ENCODE measurements at regions not wholly inside any gene's neighbourhood (a gene's known extent, or its start where the extent isn't known, plus 50 kb on each side); places are given as distances from the start of the nearest gene placed in this dataset.
"Not testable (repeated sequence)": the region's sequence is repeated elsewhere in the genome, so short reads cannot be mapped to it uniquely, and the experiment has no call there.

DNA sequence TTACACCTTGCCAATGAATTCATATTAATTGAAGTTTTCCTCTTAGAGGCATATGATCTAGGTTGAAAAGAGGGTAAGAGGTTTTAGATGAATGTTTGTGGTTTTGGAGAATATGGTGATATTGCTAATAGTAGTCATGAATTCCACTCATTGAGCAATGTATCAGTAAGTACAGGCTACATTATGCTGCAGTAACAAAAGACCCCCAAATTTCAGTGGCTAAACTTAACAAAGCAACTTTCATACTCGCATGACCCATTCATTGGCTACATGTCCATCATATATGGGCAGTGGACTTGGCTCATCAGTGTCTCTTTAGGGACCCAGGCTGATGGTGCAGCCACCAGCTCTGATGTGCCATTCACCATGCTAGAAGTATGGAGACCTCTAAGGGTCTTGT lies 196.6 kb upstream of the MYL2 start:
- ChIA-PET CTCF (interaction anchor here (0.9 kb wide), 1 partner anchor 9 kb away, joined by 3 read pairs; no protein-coding TSS in a partner anchor), POLR2A (no interaction called here)
- TF ChIP-seq, protein P1, sequence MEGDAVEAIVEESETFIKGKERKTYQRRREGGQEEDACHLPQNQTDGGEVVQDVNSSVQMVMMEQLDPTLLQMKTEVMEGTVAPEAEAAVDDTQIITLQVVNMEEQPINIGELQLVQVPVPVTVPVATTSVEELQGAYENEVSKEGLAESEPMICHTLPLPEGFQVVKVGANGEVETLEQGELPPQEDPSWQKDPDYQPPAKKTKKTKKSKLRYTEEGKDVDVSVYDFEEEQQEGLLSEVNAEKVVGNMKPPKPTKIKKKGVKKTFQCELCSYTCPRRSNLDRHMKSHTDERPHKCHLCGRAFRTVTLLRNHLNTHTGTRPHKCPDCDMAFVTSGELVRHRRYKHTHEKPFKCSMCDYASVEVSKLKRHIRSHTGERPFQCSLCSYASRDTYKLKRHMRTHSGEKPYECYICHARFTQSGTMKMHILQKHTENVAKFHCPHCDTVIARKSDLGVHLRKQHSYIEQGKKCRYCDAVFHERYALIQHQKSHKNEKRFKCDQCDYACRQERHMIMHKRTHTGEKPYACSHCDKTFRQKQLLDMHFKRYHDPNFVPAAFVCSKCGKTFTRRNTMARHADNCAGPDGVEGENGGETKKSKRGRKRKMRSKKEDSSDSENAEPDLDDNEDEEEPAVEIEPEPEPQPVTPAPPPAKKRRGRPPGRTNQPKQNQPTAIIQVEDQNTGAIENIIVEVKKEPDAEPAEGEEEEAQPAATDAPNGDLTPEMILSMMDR (IDR thresholded peaks at IDR 0.05; ENCODE audit: control extremely low read depth, extremely low read depth, low read depth, missing control alignments): no peak
- no peak for DNase-seq (ENCODE audit: extremely low spot score)

GRCh38 chr12:111113313-111113712 lies 192.9 kb upstream of the MYL2 start:
- DNase-seq (ENCODE audit: extremely low spot score); CTCF ChIA-PET; POLR2A ChIA-PET: not testable (repeated sequence)

DNA sequence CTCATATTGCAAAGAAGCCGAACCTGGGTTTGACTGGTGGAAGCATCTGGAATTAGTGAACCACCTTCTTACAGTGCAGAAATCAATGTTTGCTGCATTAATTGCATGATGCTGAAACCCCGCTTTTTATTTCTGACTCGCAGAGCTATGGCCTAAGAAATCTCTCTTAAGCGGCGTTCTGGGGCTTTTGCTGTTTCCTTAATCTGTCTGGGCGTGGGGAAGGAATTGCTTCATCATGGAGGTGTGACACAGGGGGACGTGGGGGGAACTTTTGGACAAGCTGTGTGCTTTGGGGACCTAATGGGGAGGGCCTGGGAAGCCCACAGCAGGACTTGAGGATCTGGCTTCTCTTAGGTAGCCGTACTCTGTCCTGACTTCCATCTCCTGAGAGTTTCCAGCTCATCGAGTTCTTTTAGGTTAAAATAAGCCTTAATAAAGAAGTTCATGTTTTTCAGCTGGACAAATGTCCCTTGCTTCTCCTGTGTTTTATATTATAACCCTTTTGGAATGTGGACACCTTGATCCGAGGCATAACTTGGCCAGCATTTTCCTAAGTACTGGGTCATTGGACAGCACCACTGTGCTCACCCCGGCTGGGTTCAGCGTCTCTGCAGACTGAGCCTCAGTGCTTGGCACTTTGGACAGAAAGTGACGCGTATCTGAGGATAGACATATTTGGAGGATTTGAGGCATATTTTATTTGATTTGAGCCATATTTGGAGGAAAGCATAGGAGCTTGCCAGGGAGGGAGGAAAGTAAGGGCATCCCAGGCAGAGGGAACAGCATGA lies 192.1 kb upstream of the MYL2 start:
- POLR2A ChIA-PET: no interaction called here

GRCh38 chr12:111111681-111112080 lies 191.3 kb upstream of the MYL2 start:
- ChIA-PET POLR2A (no interaction called here), CTCF (interaction anchor here (1.2 kb wide), 1 partner anchor 11 kb away, joined by 3 read pairs; no protein-coding TSS in a partner anchor)
- no peak for DNase-seq (ENCODE audit: extremely low spot score)
- TF ChIP-seq, protein P1 (IDR thresholded peaks at IDR 0.05; ENCODE audit: control extremely low read depth, extremely low read depth, low read depth, missing control alignments): no peak

More for the DNA sequence above, 192.1 kb upstream of the MYL2 start:
- DNase-seq (ENCODE audit: extremely low spot score): no peak
- CTCF ChIA-PET: interaction anchor here (1.2 kb wide), 1 partner anchor 10 kb away, joined by 3 read pairs; no protein-coding TSS in a partner anchor
- TF ChIP-seq, protein P1 (IDR thresholded peaks at IDR 0.05; ENCODE audit: control extremely low read depth, extremely low read depth, low read depth, missing control alignments): no peak

GRCh38 chr12:111110556-111110955 lies 190.2 kb upstream of the MYL2 start:
- TF ChIP-seq, protein P1 (IDR thresholded peaks at IDR 0.05; ENCODE audit: control extremely low read depth, extremely low read depth, low read depth, missing control alignments): no peak
- CTCF ChIA-PET: no interaction called here
- DNase-seq (ENCODE audit: extremely low spot score): no peak

GRCh38 chr12:111108726-111109125 lies 188.3 kb upstream of the MYL2 start:
- CTCF ChIA-PET: interaction anchor here (1.2 to 1.5 kb wide), 2 partner anchors 10 to 23 kb away, joined by 3 to 4 read pairs; no protein-coding TSS in a partner anchor
- DNase-seq (ENCODE audit: extremely low spot score): no peak
- POLR2A ChIA-PET: no interaction called here
- TF ChIP-seq, protein P1 (IDR thresholded peaks at IDR 0.05; ENCODE audit: control extremely low read depth, extremely low read depth, low read depth, missing control alignments): no peak

More at GRCh38 chr12:111110556-111110955, 190.2 kb upstream of the MYL2 start:
- POLR2A ChIA-PET: no interaction called here

Data from GM10248 (cell line).